Keratinocyte (primary cell): ENCODE measurements at regions not wholly inside any gene's neighbourhood (a gene's known extent, or its start where the extent isn't known, plus 50 kb on each side); places are given as distances from the start of the nearest gene placed in this dataset.

ENCODE experiments used
- EZH2 ChIP-seq: IDR thresholded peaks from one replicate; pipeline ENCODE4 v1.6.1; 2012; ENCODE audit warnings: inconsistent platforms, mild to moderate bottlenecking, low read length, moderate library complexity
- TF ChIP-seq, protein P1 (sequence below), 3 experiments: IDR thresholded peaks in 1 of 3; conservative IDR thresholded peaks in 1 of 3; optimal IDR thresholded peaks in 1 of 3; 2 replicates in 2 of 3; 3 replicates in 1 of 3; pipeline versions ENCODE3 to v1.5.1; 2011; ENCODE audit warnings: low read length in 3 of 3, mild to moderate bottlenecking in 3 of 3, moderate library complexity in 2 of 3, control low read depth in 1 of 3, inconsistent platforms in 1 of 3; ENCODE audit not compliant: insufficient read depth in 2 of 3; ENCODE audit errors: extremely low read depth in 1 of 3

DNA sequence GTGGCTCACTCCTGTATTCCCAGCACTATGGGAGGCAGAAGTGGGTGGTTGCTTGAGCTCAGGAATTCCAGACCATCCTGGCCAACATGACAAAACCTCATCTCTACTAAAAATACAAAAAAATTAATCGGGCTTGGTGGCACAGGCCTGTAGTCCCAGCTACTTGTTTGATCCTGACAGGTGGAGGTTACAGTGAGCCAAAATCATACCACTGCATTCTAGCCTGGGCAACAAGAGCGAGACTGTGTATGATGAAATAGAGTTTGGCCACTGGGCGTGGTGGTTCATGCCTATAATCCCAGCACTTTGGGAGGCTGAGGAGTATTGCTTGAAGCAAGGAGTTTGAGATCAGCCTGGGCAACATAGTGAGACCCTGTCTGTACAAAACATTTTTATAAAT lies 173.3 kb downstream of the TANC2 start:
- TF ChIP-seq, protein P1, sequence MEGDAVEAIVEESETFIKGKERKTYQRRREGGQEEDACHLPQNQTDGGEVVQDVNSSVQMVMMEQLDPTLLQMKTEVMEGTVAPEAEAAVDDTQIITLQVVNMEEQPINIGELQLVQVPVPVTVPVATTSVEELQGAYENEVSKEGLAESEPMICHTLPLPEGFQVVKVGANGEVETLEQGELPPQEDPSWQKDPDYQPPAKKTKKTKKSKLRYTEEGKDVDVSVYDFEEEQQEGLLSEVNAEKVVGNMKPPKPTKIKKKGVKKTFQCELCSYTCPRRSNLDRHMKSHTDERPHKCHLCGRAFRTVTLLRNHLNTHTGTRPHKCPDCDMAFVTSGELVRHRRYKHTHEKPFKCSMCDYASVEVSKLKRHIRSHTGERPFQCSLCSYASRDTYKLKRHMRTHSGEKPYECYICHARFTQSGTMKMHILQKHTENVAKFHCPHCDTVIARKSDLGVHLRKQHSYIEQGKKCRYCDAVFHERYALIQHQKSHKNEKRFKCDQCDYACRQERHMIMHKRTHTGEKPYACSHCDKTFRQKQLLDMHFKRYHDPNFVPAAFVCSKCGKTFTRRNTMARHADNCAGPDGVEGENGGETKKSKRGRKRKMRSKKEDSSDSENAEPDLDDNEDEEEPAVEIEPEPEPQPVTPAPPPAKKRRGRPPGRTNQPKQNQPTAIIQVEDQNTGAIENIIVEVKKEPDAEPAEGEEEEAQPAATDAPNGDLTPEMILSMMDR (optimal IDR thresholded peaks at IDR 0.05 in 1 of 3, IDR thresholded peaks at IDR 0.05 in 1 of 3, conservative IDR thresholded peaks at IDR 0.05 in 1 of 3; ENCODE audit: extremely low read depth in 1 of 3, insufficient read depth in 2 of 3, low read length in 3 of 3): no peak
- no peak for TF ChIP-seq EZH2
